ENCODE measurements at regions not wholly inside any gene's neighbourhood (a gene's known extent, or its start where the extent isn't known, plus 50 kb on each side); places are given as distances from the start of the nearest gene placed in this dataset.

DNA sequence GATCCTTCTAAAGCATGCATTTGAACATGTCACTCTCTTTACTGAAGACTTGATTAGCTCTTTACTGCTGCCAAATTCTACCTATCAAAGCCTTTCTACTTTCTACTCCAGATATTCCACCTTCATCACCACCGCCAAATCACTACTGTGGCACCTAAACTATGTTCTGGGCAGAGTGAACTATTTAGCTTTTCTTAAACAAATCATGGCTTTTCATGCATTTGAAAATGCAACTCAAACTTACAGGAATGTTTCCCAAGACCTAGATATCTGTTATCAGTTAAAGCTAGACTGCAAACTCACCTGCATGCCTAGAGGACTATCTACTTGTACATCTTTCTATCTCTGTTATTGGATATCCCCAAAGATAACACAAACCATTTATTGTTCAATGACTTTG lies 109.3 kb downstream of the MAFB start:
- no peak for FAIRE-seq
- no peak for DNase-seq (ENCODE audit: insufficient read length, low spot score)
- TF ChIP-seq POLR2A (IDR thresholded peaks at IDR 0.05; ENCODE audit: low read depth, low read length) = no peak

GRCh38 chr20:40578961-40579360 lies 110.1 kb downstream of the MAFB start:
- TF ChIP-seq POLR2A (IDR thresholded peaks at IDR 0.05; ENCODE audit: low read depth, low read length) = no peak
- FAIRE-seq (no peak), DNase-seq (ENCODE audit: insufficient read length, low spot score) (no peak)

- FAIRE-seq (no peak), DNase-seq (ENCODE audit: insufficient read length, low spot score) (no peak)
- no peak for TF ChIP-seq POLR2A (IDR thresholded peaks at IDR 0.05; ENCODE audit: low read depth, low read length)
These were observed 113.2 kb downstream of the MAFB start for GRCh38 chr20:40575851-40576250.

DNA sequence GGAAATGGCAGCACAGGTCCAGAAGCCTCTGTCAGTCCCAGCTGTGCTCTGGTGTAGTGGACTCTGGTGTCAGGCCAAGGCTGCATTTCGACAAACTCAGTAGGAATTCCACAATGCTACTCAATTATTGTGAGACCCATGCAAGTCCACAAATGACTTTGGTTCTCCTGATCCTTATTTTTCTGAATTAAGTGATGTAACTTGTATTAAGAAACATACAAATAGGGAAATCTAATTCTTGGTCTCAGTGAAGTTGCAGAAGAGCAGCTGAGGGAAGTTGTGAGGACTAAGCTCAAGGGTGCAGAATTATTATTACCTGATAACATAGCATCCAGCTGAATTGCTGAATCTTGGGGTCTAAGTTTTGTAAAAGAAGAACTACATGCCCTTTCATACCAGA lies 116.8 kb downstream of the MAFB start:
- TF ChIP-seq POLR2A (IDR thresholded peaks at IDR 0.05; ENCODE audit: low read depth, low read length) = no peak
- FAIRE-seq (no peak), DNase-seq (ENCODE audit: insufficient read length, low spot score) (no peak)

DNA sequence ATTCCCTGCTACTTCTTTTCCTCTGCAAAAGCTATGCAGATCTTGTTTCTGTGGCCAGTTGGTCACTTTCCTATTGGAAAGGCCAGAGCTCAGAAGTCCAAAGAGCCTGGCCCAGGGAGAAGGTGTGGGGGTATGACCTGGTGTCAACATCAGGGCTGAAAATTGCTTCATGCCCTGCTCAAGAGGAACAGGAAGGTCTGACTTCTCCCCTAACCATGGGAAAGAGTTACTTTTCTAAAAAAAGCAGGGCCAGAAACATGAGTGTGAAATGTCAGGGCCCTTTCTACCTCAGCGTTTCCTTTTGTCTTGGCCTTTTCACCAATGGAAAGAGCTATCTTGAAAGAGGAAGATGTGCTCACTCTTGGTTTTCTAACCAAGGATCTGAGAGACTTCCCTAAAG lies 117.4 kb downstream of the MAFB start:
- TF ChIP-seq POLR2A (IDR thresholded peaks at IDR 0.05; ENCODE audit: low read depth, low read length) = no peak
- no peak for DNase-seq (ENCODE audit: insufficient read length, low spot score)
- FAIRE-seq = no peak

- DNase-seq (ENCODE audit: insufficient read length, low spot score) (no peak), FAIRE-seq (no peak)
- TF ChIP-seq POLR2A (IDR thresholded peaks at IDR 0.05; ENCODE audit: low read depth, low read length) = no peak
These were observed 120.8 kb downstream of the MAFB start for GRCh38 chr20:40568200-40568599.

DNA sequence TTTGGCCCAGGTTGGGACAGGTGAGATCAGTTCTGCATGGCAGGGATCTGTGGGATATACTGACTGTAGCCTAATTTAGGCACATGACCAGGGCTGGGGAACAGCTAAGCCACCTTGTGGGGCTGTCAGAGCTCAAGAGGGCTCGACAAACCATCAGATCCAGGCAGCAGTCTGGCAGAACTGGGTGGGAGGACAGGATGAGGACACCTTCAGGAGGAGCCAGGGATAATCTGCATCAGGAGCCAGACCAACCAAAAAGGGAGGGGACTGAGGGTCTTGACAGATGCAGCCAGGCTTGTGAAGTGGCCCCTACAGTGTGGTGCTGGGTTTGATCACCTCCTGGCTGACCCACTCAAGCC lies 123.4 kb downstream of the MAFB start:
- FAIRE-seq (no peak), DNase-seq (ENCODE audit: insufficient read length, low spot score) (no peak)
- TF ChIP-seq POLR2A (IDR thresholded peaks at IDR 0.05; ENCODE audit: low read depth, low read length) = no peak

DNA sequence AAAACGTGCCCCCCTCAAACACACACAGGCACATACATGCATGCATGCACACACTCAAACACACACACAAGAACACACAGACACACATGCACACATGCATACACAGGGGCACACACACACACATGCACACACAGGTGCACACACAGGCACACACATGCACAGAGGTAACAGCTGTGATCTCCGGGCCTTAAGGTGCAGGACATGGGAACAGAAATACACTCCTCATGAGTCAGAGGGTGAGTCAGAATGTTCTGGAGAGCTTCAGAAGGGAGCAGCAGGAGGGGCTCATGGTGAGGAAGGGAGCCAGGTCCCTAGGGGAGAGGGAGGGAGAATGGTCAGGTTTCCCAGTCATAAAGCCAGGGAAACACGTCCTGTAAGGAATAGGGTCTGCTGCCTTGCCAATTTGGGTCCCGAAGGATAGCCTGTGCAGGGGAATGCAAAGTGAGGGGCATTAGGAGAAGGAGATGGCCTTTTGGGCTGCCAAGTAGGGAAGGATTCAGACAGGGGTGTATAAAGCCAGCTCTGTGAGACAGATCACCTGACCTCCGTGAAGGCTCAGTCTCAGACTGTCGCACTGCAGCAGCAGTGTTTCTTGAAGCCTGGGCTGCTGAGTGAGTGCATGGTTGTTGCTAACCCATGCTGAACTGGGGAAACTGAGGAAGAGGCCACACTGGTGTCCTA lies 123.9 kb downstream of the MAFB start:
- no peak for FAIRE-seq

GRCh38 chr20:40563296-40563950 lies 125.6 kb downstream of the MAFB start:
- TF ChIP-seq POLR2A (IDR thresholded peaks at IDR 0.05; ENCODE audit: low read depth, low read length) = no peak
- FAIRE-seq (no peak), DNase-seq (ENCODE audit: insufficient read length, low spot score) (peak; percentile 23)

More for the DNA sequence above, 123.9 kb downstream of the MAFB start:
- no peak for TF ChIP-seq POLR2A (IDR thresholded peaks at IDR 0.05; ENCODE audit: low read depth, low read length)
- DNase-seq (ENCODE audit: insufficient read length, low spot score) = peak; percentile 51

- FAIRE-seq (no peak), DNase-seq (ENCODE audit: insufficient read length, low spot score) (no peak)
- no peak for TF ChIP-seq POLR2A (IDR thresholded peaks at IDR 0.05; ENCODE audit: low read depth, low read length)
These were observed 127.0 kb downstream of the MAFB start for GRCh38 chr20:40562031-40562430.

DNA sequence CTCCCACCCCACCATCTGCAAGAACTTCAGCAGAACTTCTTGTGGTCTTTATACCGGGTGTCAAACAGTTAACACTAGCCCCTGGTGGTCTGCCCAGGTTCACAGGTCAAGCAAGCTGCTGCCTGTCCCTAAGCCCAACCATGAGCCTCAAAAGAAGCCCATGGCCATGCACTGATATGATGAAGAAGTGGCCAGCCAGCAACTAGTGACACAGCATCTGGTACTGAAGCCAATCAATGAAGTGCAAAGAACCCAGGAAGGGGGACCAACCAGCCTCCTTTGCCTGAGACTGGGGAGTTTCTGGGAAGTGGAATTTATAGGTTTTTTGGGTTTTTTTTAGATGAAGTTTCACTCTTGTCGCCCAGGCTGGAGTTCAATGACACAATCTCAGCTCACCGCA lies 127.8 kb downstream of the MAFB start:
- DNase-seq (ENCODE audit: insufficient read length, low spot score) (no peak), FAIRE-seq (no peak)
- no peak for TF ChIP-seq POLR2A (IDR thresholded peaks at IDR 0.05; ENCODE audit: low read depth, low read length)

- FAIRE-seq = no peak
These were observed 130.8 kb downstream of the MAFB start for GRCh38 chr20:40558212-40558611.

GRCh38 chr20:40551125-40551530 lies 137.9 kb downstream of the MAFB start:
- DNase-seq (ENCODE audit: insufficient read length, low spot score) (no peak), FAIRE-seq (no peak)
- no peak for TF ChIP-seq POLR2A (IDR thresholded peaks at IDR 0.05; ENCODE audit: low read depth, low read length)

More at GRCh38 chr20:40558212-40558611, 130.8 kb downstream of the MAFB start:
- no peak for DNase-seq (ENCODE audit: insufficient read length, low spot score)
- TF ChIP-seq POLR2A (IDR thresholded peaks at IDR 0.05; ENCODE audit: low read depth, low read length) = no peak

GRCh38 chr20:40547483-40548091 lies 141.4 kb downstream of the MAFB start:
- TF ChIP-seq POLR2A (IDR thresholded peaks at IDR 0.05; ENCODE audit: low read depth, low read length) = no peak
- no peak for FAIRE-seq
- DNase-seq (ENCODE audit: insufficient read length, low spot score) = no peak

DNA sequence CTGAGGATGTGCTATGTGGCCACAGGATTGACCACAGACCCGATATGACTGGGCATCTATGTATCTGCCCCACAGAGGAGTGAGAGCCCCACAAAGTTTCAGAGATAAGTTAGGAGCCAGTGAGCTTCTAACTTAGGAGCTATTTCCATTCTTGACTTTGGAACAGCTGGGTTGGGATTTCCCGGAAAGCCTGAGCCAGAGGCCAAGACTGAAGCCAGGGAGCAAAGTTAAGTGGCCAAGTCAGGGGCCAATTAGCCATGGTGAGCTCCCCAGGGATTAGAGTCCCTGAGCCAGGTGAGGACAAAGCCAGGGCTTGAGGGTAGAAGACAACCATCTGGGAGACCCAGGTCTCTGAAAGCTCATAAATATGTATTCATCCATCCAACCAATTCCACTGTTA lies 143.6 kb downstream of the MAFB start:
- TF ChIP-seq POLR2A (IDR thresholded peaks at IDR 0.05; ENCODE audit: low read depth, low read length) = no peak
- DNase-seq (ENCODE audit: insufficient read length, low spot score) = no peak

More for the DNA sequence above, 143.6 kb downstream of the MAFB start:
- FAIRE-seq = no peak

Data from H54 (cell line).